T-helper 2 cell treated with Interferon-gamma antibody and Interleukin-4, amounts not matched to agents 100 ng/mL and 5 ng/mL, for 36 hours (primary cell): ENCODE measurements at regions not wholly inside any gene's neighbourhood (a gene's known extent, or its start where the extent isn't known, plus 50 kb on each side); places are given as distances from the start of the nearest gene placed in this dataset.
"Not testable (repeated sequence)": the region's sequence is repeated elsewhere in the genome, so short reads cannot be mapped to it uniquely, and the experiment has no call there.

ENCODE experiments used
- intact Hi-C: fragments of 100-400 bp; cut with micrococcal nuclease; formaldehyde crosslinking; loops from one replicate; pipeline ENCODE4 v1.15.1; 2023

DNA sequence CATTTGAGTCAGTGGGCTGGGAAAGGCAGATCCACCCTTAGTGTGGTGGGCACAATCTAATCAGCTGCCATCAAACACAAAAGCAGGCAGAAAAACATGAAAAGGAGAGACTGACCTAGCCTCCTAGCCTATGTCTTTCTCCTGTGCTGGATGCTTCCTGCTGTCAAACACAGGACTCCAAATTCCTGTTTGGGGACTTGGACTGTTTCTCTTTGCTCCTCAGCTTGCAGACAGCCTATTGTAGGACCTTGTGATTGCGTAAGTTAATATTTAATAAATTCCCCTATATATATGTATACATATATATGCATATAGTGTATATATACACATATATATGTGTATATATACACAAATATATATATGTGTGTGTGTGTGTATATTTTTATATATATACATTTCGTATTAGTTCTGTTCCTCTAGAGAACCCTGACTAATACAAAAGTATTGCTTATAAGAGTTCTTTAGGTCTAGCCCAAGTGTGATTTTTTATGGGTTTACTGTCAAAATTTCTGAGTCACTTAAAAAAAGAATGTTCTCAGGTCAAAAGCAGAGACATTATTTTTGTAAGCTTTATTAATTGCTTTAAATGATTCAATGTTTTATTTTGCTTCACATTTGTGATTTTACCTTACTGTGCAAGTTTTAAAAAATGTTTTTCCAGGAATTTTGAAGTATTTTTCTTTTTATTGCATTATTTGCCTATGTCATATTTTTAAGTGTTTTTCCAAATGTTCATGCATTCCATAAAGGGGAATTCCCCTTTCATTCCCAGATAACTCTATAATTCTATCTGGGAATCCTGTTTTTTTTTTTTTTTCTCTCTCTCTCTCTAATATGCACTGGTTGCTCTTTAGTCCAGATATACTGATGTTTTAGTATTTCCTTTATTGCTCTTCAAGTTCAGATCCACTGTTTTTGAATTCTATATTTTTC, 92.1 kb upstream of the ADAMTS5 start:
- intact Hi-C loops, result no loop called here

- intact Hi-C loops, result no loop called here
These were observed 91.1 kb upstream of the ADAMTS5 start for GRCh38 chr21:27057997-27058396.

DNA sequence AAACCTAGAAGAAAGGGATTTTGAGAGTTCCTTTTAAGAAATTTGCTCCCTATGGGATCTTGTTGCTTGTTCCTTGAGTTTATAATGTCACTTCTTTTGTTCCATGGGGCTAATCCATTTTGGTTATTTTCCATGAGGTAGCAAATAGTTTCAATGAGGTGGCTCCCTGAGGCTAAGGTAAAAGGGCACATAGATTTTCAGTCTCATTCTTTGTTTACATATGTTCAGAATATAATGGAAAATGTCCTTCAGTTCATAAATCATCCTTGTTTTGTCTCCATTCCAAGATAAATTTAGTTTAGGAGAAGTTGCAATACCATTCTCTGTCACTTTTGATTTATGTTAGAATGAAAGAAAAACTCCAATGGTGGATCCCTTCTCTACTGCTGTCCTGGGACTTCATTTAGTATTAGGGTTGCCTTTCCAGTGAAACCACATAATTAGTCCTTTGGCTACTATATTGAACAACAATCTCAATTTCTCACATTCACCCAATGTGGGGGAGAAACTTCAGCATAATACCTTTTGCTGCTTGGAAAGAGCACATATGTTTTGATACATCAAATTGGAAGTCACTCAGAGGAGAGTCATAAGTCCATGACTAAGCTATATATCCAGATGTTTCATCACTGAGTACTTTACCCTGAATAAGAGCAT, 80.9 kb upstream of the ADAMTS5 start:
- intact Hi-C loops, result no loop called here

DNA sequence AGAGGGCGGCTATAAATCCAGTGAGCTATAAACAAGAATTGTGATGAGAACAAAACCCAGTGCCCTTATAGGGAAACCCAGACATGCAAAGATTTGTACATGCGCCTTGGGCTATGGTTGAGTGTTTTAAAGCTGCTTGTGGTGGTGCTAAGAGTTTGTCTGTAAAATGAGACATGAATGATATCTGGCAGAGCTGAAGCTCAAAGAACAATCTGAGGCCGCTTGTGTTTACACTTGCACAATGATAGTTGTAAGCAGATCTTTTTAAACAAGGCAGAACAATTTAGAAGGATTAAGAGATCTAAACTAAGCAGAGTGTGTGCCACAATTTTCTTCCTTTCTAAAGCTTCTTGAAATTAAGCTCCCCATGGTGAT, 80.4 kb upstream of the ADAMTS5 start:
- intact Hi-C loops, result no loop called here

DNA sequence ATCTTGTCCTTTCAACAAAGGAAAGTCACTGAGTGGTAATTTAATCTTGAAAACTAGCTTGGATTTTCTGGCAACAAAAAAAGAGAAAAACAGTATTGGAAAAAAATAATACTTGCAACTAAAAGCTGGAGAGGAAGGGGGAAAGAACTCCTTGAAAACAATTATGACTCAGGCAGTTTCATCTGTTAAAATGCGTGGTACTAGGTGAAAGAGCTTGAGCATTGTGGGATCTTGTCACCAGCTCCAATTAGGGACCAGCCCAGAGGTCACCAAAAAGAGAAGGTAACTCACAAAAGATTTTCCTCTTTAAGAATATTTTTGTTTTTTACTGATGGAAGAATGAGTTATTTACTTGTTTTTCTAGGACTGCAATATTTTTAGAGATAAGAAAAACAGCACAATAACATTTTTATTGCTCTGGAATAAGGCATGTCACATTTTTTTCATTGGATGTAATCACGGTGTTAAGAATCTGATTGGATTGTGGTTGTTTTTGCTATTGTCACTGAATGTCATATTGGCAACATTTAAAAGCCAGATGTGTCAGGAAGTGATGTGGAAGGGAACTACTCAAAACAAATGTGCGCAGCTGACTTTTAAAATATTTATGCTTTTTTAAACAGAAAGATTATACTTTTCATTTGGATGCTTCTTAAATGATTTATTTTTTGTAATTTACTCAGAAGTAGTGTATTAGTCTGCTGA, 78.5 kb upstream of the ADAMTS5 start:
- intact Hi-C loops, result no loop called here

DNA sequence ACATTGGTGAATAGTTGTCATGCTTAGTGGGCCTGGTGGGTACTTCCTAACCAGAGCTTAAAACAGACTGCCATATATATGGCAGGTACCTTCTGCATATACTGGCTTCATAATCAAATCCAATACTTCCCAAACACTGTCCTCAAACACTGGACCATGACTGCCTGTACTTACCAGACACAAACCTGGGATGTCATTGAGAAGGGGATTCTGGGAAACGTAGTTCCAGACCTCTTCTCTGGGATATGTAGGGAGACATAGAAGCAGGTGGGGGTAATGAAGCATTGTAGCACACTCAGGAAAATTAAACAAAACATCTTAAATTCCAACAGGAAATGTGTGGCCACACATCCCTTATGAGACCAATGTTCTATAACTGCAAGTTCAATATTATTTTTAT, 76.5 kb upstream of the ADAMTS5 start:
- intact Hi-C loops, result no loop called here

DNA sequence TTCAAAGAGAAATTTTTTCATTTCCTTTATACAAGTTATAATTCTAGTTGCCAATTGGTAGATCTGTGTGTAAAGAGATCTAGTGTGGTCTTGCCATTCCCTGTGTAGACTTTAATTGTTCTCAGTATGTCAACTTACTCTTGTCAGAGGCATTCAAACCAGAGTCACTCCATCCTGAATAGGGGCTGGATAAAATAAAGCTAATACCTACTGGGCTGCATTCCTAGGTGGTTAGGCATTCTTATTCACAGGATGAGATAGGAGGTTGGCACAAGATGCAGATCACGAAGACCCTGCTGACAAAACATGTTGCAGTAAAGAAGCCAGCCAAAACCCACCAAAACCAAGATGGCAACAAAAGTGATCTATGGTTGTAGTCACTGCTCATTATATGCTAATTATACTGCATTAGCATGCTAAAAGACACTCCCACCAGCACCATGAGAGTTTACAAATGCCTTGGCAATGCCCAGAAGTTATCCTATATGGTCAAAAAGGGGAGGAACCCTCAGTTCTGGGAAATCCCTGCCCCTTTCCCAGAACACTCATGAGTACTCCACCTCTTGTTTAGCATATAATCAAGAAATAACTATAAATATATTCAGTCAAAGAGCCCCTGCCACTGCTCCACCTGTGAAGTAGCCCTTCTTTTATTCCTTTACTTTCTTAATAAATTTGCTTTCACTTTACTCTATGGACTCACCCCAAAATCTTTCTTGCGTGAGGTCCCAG, 74.0 kb upstream of the ADAMTS5 start:
- intact Hi-C loops, result no loop called here

DNA sequence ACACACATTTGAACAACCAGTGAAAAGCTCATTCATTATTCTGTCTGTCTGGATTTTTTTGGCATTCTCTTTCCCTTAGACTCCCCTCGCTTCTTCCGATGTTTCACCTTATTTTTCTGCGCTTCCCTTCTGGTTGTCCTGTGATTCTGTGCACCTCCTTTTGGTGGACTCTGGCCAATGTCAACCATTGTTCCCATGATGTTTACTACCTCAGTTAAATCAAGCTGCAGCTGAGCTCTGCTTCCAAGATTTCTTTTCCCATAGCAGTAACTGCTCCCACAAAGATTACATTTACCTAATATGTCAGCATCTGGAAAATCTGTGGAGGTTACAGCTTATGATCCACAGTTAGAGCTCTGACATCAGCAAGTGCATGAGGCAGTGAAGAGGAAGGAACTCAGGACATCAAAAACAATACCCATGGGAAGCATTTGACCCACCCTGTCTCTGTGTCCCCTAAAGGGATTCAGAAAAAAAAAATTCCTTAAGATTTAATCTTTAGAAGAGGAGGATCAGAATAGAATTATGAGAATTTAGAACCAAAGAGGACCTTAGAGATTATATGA, 69.9 kb upstream of the ADAMTS5 start:
- intact Hi-C loops, result no loop called here

DNA sequence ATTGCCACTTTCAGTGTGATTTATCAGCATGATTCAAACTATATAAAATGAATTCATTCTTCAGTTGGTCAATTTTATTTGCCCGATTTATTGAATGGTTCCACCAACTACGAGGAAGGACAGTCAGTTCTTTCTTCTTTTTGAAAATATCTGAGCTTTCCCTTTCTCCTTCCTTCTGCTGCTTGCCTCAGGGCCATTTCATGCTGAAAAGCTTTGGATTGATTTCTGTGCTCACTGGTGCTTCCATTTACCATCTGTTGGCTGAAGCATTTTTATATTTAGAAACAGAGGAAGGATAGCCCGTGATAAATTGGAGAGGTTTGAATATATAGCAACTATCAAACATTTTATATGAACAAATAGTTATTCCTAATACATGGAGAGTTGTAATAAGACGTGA, 68.9 kb upstream of the ADAMTS5 start:
- intact Hi-C loops, result no loop called here

- intact Hi-C loops, result no loop called here
These were observed 67.9 kb upstream of the ADAMTS5 start for GRCh38 chr21:27034796-27035195.

- intact Hi-C loops, result no loop called here
These were observed 66.6 kb upstream of the ADAMTS5 start for GRCh38 chr21:27033471-27033870.

DNA sequence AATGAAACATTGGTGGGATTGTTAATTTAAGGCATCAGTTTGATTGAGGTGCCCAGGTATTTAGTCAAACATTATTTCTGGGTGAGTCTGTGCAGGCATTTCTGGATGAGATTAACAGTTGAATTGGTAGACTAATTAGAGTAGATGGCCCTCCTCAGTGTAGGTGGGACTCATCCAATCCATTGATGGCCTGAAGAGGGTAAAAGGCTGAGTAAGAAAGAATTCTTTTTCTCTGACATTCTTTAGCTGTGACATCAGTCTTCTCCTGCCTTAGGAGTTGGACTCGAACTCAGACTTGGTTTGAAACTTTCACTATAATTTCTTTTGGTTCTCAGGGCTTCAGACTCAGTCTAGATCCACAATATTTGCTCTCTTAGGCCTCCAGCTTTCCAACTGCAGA, 59.6 kb upstream of the ADAMTS5 start:
- intact Hi-C loops, result no loop called here

- intact Hi-C loops, result not testable (repeated sequence)
These were observed 58.8 kb upstream of the ADAMTS5 start for GRCh38 chr21:27025708-27026107.

- intact Hi-C loops, result no loop called here
These were observed 58.1 kb upstream of the ADAMTS5 start for GRCh38 chr21:27024971-27025370.

GRCh38 chr21:27024301-27024700, 57.4 kb upstream of the ADAMTS5 start:
- intact Hi-C loops, result no loop called here

DNA sequence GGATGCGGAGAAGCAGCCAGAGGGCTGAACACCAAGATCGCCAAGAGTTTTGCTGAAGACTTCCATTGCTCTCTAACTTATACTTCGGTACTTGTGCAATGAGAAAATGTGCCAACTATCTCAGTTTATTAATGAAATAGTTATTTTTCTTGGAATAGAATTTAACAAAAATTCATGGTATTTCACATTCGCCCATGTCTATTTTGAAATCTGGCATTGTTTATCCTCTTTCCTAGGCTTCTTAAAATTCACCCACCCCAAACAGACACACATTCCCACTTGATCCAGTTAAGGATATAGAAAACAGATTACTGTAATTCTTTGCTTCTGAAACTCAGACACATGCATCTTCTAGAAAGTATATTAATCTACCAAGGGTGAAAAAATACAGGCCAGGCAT, 56.3 kb upstream of the ADAMTS5 start:
- intact Hi-C loops, result no loop called here

DNA sequence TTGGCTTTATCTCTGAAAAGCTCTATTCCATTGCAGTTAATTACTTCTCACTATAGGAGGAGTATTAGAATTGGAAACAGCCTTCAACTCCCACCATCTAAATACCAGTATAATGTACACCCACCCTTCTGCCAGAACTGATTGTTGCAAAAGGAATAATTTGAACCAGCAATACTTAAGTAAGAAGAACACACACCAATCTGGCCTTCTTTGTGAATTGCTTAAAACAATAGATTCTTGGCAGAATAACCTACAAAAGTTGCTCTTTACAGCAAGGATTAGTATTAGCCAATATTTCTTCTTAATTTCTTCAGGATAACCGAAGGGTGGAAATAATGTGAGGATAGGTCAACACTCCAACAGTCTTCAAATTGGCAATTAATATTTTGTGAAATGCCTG, 54.9 kb upstream of the ADAMTS5 start:
- intact Hi-C loops, result no loop called here

GRCh38 chr21:27021046-27021445, 54.2 kb upstream of the ADAMTS5 start:
- intact Hi-C loops, result no loop called here

GRCh38 chr21:27017246-27017645, 50.4 kb upstream of the ADAMTS5 start:
- intact Hi-C loops, result no loop called here
